A549 (cell line): ENCODE measurements at regions not wholly inside any gene's neighbourhood (a gene's known extent, or its start where the extent isn't known, plus 50 kb on each side); places are given as distances from the start of the nearest gene placed in this dataset.

Experiments
- ATAC-seq, 2 experiments: fragments of 200-7000 bp in 1 of 2; fragments of >200 bp in 1 of 2; cut with Nextera tagmentation in 1 of 2; cut with Tn5 transposase in 1 of 2; 3 replicates each; pipeline versions ENCODE4 v1.8.0 to v1.9.1; 2018 to 2020; ENCODE audit warnings: mild to moderate bottlenecking in 1 of 2, moderate library complexity in 1 of 2
- CTCF ChIA-PET: fragments of 300-600 bp; sonication (Branson Sonifier 250); formaldehyde crosslinking; extraction: SDS; loops from one replicate; lab custom pipeline; 2021; ENCODE audit warnings: antibody characterized with exemption, inconsistent platforms; lab: Yijun Ruan, JAX
- POLR2A ChIA-PET: fragments of 350-600 bp; formaldehyde crosslinking; extraction: SDS; loops from one replicate; lab custom pipeline; 2021; ENCODE audit warnings: antibody characterized with exemption, inconsistent platforms; lab: Yijun Ruan, JAX
- DNase-seq, 2 experiments: peaks; one replicate each; pipeline versions ENCODE4 v3.0.0 to v3.0.0-alpha.2; 2011 to 2016; ENCODE audit warnings: low read depth in 1 of 2, low spot score in 1 of 2
- FAIRE-seq: peaks from 2 replicates; lab custom pipeline; 2011; peaks lifted over from hg19 to GRCh38; lab: Jason Lieb, UNC
- H3K27ac ChIP-seq, 2 experiments: fragments of >200 bp; sonication (Bioruptor Twin); formaldehyde crosslinking; 3 replicates each; pipeline ENCODE4 v1.5.1; 2016 to 2017
- H3K4me1 ChIP-seq: fragments of >200 bp; sonication (Bioruptor Twin); formaldehyde crosslinking; 3 replicates; pipeline ENCODE4 v1.6.1; 2016
- H3K4me2 ChIP-seq: fragments of >200 bp; sonication (Bioruptor Twin); formaldehyde crosslinking; 3 replicates; pipeline ENCODE4 v1.6.1; 2016
- H3K4me3 ChIP-seq: fragments of >200 bp; sonication (Bioruptor Twin); formaldehyde crosslinking; 3 replicates; pipeline ENCODE4 v1.5.1; 2016
- H3K9me3 ChIP-seq: fragments of >200 bp; sonication (Bioruptor Twin); formaldehyde crosslinking; 3 replicates; pipeline ENCODE4 v1.6.1; 2016
- BCL3 ChIP-seq: fragments of >200 bp; sonication (Bioruptor Twin); formaldehyde crosslinking; IDR thresholded peaks from 3 replicates; pipeline ENCODE4 v1.6.1; 2016
- CTCF ChIP-seq: fragments of >200 bp; sonication (Bioruptor Twin); formaldehyde crosslinking; IDR thresholded peaks from 3 replicates; pipeline ENCODE4 v1.5.1; 2016
- EHMT2 ChIP-seq: fragments of 200-600 bp; sonication (generic); IDR thresholded peaks from 2 replicates; pipeline ENCODE4 v1.6.1; 2016; ENCODE audit warnings: antibody characterized with exemption, low read depth, mild to moderate bottlenecking, moderate library complexity
- EP300 ChIP-seq, 2 experiments: fragments of >200 bp; sonication (Bioruptor Twin); formaldehyde crosslinking; IDR thresholded peaks; 2 replicates in 1 of 2; 3 replicates in 1 of 2; pipeline ENCODE4 v1.6.1; 2016 to 2017
- FOSB ChIP-seq: fragments of 250-450 bp; sonication (Bioruptor Pico); IDR thresholded peaks from 2 replicates; pipeline ENCODE4 v1.5.0; 2020; ENCODE audit warnings: mild to moderate bottlenecking, moderate library complexity
- HDAC2 ChIP-seq: fragments of 200-600 bp; sonication (generic); IDR thresholded peaks from 2 replicates; pipeline ENCODE4 v1.6.1; 2016
- HES2 ChIP-seq: fragments of >200 bp; sonication (Bioruptor Twin); formaldehyde crosslinking; IDR thresholded peaks from 2 replicates; pipeline ENCODE4 v1.6.1; 2016
- HMGXB4 ChIP-seq: fragments of 250-450 bp; sonication (Bioruptor Pico); IDR thresholded peaks from 2 replicates; pipeline ENCODE4 v1.5.0; 2021; ENCODE audit warnings: mild to moderate bottlenecking, moderate library complexity, borderline replicate concordance
- HOXA7 ChIP-seq: fragments of 250-450 bp; sonication (Bioruptor Pico); IDR thresholded peaks from 2 replicates; pipeline ENCODE4 v1.5.0; 2020; ENCODE audit warnings: mild to moderate bottlenecking, moderate library complexity
- HOXB5 ChIP-seq: fragments of 250-450 bp; sonication (Bioruptor Pico); IDR thresholded peaks from 2 replicates; pipeline ENCODE4 v1.5.0; 2020; ENCODE audit warnings: mild to moderate bottlenecking, moderate library complexity
- JUN ChIP-seq, 2 experiments: fragments of >200 bp; sonication (Bioruptor Twin); formaldehyde crosslinking; IDR thresholded peaks; 2 replicates in 1 of 2; 3 replicates in 1 of 2; pipeline ENCODE4 v1.6.1; 2016 to 2017
- KDM1A ChIP-seq: fragments of 200-600 bp; sonication (generic); IDR thresholded peaks from 2 replicates; pipeline ENCODE4 v1.6.1; 2016; ENCODE audit warnings: low read depth, mild to moderate bottlenecking
- MYC ChIP-seq: IDR thresholded peaks from 2 replicates; pipeline ENCODE4 v1.6.1; 2012; ENCODE audit warnings: mild to moderate bottlenecking, inconsistent platforms, low read length, improper control_type of control experiment, borderline replicate concordance
- NPAS2 ChIP-seq: fragments of 250-450 bp; sonication (Bioruptor Pico); IDR thresholded peaks from 2 replicates; pipeline ENCODE4 v1.8.0; 2022; ENCODE audit warnings: mild to moderate bottlenecking, moderate library complexity, borderline replicate concordance
- RAD21 ChIP-seq, 2 experiments: fragments of >200 bp in 1 of 2; sonication (Bioruptor Twin) in 1 of 2; formaldehyde crosslinking in 1 of 2; IDR thresholded peaks in 1 of 2; conservative IDR thresholded peaks in 1 of 2; 2 replicates in 1 of 2; 3 replicates in 1 of 2; pipeline ENCODE4 v1.6.1; 2012 to 2018; ENCODE audit warnings: inconsistent platforms in 1 of 2
- RNF2 ChIP-seq: fragments of 200-600 bp; sonication (generic); IDR thresholded peaks from 2 replicates; pipeline ENCODE4 v1.6.1; 2016; ENCODE audit warnings: low read depth, mild to moderate bottlenecking, antibody characterized with exemption, moderate library complexity, borderline replicate concordance
- ZFP36 ChIP-seq: fragments of 450-650 bp; IDR thresholded peaks from 2 replicates; pipeline ENCODE4 v1.6.1; 2014; ENCODE audit warnings: borderline replicate concordance; ENCODE audit not compliant: partially characterized antibody
- WGBS: methylation state at CpG from one replicate; pipeline ENCODE4 v1.1.6; 2017; ENCODE audit errors: missing lambda C conversion rate; 5-methylcytosine and 5-hydroxymethylcytosine counted together

GRCh38 chr6:145278163-145278807, 457.0 kb downstream of the EPM2A start:
- no peak for ATAC-seq
- DNase-seq = peak in 1 of 2 experiments; percentile 2
- ChIA-PET POLR2A (no interaction called here), CTCF (no interaction called here)
- Histone ChIP-seq H3K4me2 (no peak overlapping the region), H3K27ac (no peak overlapping the region), H3K4me3 (no peak overlapping the region), H3K4me1 (no peaks in the 10 kb centered on the region), H3K9me3 (no peaks in the 10 kb centered on the region)
- FAIRE-seq = no peak
- TF ChIP-seq NPAS2 (CRISPR knock-in tag) (no peak), JUN (IDR thresholded peaks at IDR 0.05) (no peak), ZFP36 (no peak), HDAC2 (no peak), BCL3 (no peak), HOXA7 (CRISPR knock-in tag) (no peak), MYC (no peak), HES2 (no peak), HOXB5 (CRISPR knock-in tag) (no peak), RNF2 (no peak), FOSB (CRISPR knock-in tag) (no peak), EP300 (IDR thresholded peaks at IDR 0.05) (no peak), CTCF (no peak), KDM1A (no peak)
- WGBS = 65% methylated on average over 2 of the region's 2 CpGs

- no peaks in the 10 kb centered on the region for H3K9me3 ChIP-seq
- no peaks in the 10 kb centered on the region for H3K4me1 ChIP-seq
- H3K27ac ChIP-seq = no peak overlapping the region
- ChIA-PET CTCF (interaction anchor here (0.7 kb wide), 1 partner anchor 354 kb away, joined by 3 read pairs; no protein-coding TSS in a partner anchor), POLR2A (no interaction called here)
- no peak overlapping the region for H3K4me3 ChIP-seq
- WGBS = 81% methylated on average over 1 of the region's 1 CpG
- no peak overlapping the region for H3K4me2 ChIP-seq
- ATAC-seq (no peak), FAIRE-seq (no peak), DNase-seq (no peak)
- TF ChIP-seq ZFP36 (no peak), RAD21 (conservative IDR thresholded peaks at IDR 0.05 in 1 of 2, IDR thresholded peaks at IDR 0.05 in 1 of 2) (no peak), EHMT2 (no peak), RNF2 (no peak), HMGXB4 (CRISPR knock-in tag) (no peak), EP300 (IDR thresholded peaks at IDR 0.05) (no peak)
Observed at GRCh38 chr6:145279551-145279950, 455.8 kb downstream of the EPM2A start.
